ENCODE measurements at regions not wholly inside any gene's neighbourhood (a gene's known extent, or its start where the extent isn't known, plus 50 kb on each side); places are given as distances from the start of the nearest gene placed in this dataset.

GRCh38 chr1:14517841-14518180, 80.7 kb upstream of the KAZN start:
- H3K36me3 ChIP-seq = no peaks in the 10 kb centered on the region
- no peak overlapping the region for H3K4me3 ChIP-seq
- no peak for TF ChIP-seq CTCF (IDR thresholded peaks at IDR 0.05)
- H3K27me3 ChIP-seq = no peaks in the 10 kb centered on the region
- ATAC-seq (no peak), DNase-seq (no peak)
- no peaks in the 10 kb centered on the region for H3K9me3 ChIP-seq
- intact Hi-C loops (cut with DNase I) = no loop called here
- no peaks in the 10 kb centered on the region for H3K4me1 ChIP-seq
- no peak overlapping the region for H3K27ac ChIP-seq

DNA sequence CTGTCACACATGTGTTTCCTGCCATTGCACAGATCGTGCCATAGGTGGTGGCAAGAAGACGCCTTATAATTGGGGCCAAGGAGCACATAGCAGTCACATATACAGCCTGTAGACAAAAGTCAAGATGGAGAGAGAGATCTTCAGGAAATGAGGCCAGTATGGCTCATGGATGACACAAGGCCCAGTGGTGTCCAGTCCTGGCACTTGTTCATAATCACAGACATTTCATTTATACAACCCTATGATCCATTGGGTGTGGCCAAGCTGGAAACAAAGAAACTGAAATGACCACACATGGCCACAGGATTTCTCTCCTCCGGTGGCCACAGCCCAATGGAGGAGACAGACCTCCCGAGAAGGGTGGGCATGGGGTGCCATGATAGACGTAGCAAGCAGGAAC, 78.5 kb upstream of the KAZN start:
- DNase-seq = no peak
- Histone ChIP-seq H3K4me1 (no peaks in the 10 kb centered on the region), H3K27me3 (no peaks in the 10 kb centered on the region), H3K27ac (no peak overlapping the region), H3K4me3 (no peak overlapping the region), H3K36me3 (no peaks in the 10 kb centered on the region), H3K9me3 (no peaks in the 10 kb centered on the region)
- intact Hi-C loops (cut with DNase I) = no loop called here
- TF ChIP-seq CTCF (IDR thresholded peaks at IDR 0.05) = no peak
- ATAC-seq = no peak

DNA sequence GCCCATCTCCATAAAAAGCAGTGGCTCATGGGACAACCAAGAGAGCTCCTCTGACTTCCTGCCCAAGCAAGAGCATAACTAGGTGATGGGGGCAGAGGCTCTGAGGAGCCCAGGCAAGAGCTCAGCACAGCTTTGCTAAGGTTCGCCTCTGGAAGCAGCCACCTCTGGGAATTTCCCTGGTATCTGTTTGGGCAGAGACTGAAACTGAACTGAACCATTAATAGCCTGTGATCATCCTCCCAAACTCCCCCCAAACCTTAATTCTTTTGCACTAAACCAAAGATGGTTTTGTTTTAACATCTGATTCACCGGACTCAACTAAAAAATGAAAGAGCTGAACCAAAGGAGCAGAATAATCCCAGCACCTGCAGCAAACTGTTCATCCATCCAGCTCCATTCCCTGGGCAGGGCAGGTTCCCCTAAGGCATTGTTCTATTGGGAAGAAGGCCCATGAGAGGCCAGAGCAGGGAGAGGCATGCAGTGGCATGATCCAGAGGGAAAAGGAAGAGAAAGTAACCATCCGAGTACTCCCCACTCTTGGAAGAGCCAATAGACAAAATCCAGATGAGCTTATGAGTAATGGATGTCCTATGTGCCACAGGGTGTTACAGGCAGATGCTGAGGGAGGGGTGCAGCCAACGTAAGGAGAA, 77.8 kb upstream of the KAZN start:
- intact Hi-C loops (cut with DNase I) = no loop called here
- H3K4me3 ChIP-seq = no peak overlapping the region
- H3K9me3 ChIP-seq = no peaks in the 10 kb centered on the region
- no peak for DNase-seq
- no peaks in the 10 kb centered on the region for H3K27me3 ChIP-seq
- H3K27ac ChIP-seq = peak overlapping the region in 1 of 2 donors; percentile 30
- no peak for ATAC-seq
- no peak for TF ChIP-seq CTCF (IDR thresholded peaks at IDR 0.05)
- H3K36me3 ChIP-seq = no peaks in the 10 kb centered on the region
- H3K4me1 ChIP-seq = no peaks in the 10 kb centered on the region

DNA sequence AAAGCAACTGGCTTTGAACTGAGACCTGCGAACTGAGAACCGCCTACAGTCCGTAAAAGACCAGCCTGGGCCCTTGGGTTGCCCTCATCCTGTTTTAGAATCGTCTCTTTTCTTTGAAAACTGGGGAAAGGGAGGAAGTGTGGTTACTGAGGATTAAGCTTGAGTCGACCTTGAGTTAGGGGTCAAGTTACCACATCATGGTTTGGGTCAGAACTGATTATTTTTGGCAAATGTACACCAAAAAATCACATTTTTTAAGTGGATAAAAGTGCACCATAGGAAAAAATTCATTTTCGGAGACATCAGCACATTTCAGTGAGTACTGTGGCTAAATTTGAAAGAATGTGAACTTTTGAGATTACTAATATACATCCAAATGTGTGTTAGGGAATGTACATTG, 76.9 kb upstream of the KAZN start:
- H3K4me1 ChIP-seq = no peaks in the 10 kb centered on the region
- DNase-seq (no peak), ATAC-seq (peak; percentile 10)
- no peak for TF ChIP-seq CTCF (IDR thresholded peaks at IDR 0.05)
- H3K27ac ChIP-seq = peak overlapping the region; percentile 30 to 50
- intact Hi-C loops (cut with DNase I) = no loop called here
- no peaks in the 10 kb centered on the region for H3K36me3 ChIP-seq
- H3K4me3 ChIP-seq = no peak overlapping the region
- H3K9me3 ChIP-seq = no peaks in the 10 kb centered on the region
- no peaks in the 10 kb centered on the region for H3K27me3 ChIP-seq

GRCh38 chr1:14522077-14522925, 76.2 kb upstream of the KAZN start:
- H3K27ac ChIP-seq = peak overlapping the region; percentile 45 to 50
- intact Hi-C loops (cut with DNase I) = no loop called here
- peak; percentile 59 for ATAC-seq

More at GRCh38 chr1:14522077-14522925, 76.2 kb upstream of the KAZN start:
- no peaks in the 10 kb centered on the region for H3K27me3 ChIP-seq
- no peaks in the 10 kb centered on the region for H3K9me3 ChIP-seq
- peak in 2 of 4 donors; percentile 83 to 87 for DNase-seq
- H3K4me1 ChIP-seq = no peaks in the 10 kb centered on the region
- no peaks in the 10 kb centered on the region for H3K36me3 ChIP-seq
- no peak overlapping the region for H3K4me3 ChIP-seq
- no peak for TF ChIP-seq CTCF (IDR thresholded peaks at IDR 0.05)
